Stimulated activated CD8-positive, alpha-beta memory T cell treated with anti-CD3 and anti-CD28 coated beads, Interleukin-7, amount 100 ng/mL, for 1 hour (primary cell): ENCODE measurements at regions not wholly inside any gene's neighbourhood (a gene's known extent, or its start where the extent isn't known, plus 50 kb on each side); places are given as distances from the start of the nearest gene placed in this dataset.

Source experiments
- DNase-seq, 2 donors: peaks; one replicate each; pipeline ENCODE4 v3.0.0-alpha.2; 2020; ENCODE audit warnings: low read depth in 2 of 2

DNA sequence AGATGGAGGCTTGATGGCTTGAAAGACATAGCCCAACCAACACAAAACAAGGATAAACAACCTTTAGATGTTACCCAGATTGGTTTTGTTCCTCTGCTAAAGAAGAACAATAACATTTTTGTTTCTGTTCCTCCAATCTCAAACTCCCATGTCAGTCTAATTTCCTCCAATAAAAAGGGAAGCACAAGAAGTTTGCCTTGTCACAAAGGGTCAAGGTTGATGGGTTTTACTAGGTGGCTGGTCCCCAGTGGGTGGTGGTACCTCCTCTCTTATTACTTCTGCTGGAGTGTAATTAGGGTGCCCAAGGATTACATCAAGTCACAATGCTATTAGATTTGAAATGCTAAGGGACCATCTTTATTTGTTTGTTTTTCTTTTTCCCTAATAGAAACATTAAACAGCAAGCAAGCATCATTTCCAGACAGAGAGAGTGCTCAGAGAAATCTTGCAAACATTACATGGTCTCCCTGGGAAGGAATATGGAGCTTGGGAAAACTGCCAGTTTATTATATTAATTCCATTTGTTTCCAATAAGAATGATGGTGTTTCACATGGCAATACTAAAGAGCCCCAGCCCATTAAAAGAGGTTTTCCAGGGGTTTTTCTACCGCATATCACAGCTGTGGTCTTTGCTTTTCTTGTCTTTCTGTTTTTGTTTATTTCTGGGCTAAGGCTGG, 78.3 kb upstream of the AOAH start:
- no peak for DNase-seq

- DNase-seq = no peak
These were observed 72.7 kb upstream of the AOAH start for GRCh38 chr7:36796850-36797536.

- DNase-seq = no peak
These were observed 71.2 kb upstream of the AOAH start for GRCh38 chr7:36795451-36796021.

DNA sequence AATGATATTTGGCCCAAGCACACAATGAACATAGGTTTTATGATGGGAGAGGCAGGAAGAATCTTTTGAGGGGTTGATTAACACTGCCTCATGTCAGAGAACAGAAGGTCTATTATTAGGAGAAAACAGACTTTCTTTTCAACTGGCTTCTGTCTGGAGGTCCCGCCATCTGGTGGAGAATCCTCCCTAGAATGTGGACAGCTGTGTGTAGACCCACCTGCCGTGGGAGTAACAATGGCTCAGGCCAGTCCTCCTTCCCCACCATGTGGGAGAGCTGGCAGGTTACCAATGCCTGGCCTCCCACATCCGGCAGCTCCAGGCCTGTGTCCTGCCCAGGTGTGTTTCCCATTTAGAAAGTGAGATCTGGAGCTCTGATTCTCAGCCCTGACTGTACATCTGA, 70.4 kb upstream of the AOAH start:
- no peak for DNase-seq

DNA sequence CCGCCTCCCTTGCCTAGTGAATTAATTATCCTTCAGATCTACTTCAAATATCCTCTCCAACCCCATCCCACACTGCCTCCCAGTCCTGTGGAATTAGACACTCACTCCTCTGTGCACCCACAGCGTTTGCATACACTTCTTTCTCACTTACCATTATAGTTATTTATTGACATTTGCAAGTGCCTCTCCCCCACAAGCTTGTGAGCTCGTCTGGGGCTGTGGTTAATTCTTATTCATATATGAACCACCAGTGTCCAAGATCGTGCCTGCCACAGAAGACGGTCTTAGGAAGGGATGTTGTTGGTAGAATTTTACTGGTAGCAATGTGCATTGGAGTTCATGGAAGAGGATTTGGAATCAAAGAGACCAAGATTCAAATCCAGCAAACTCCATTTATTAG, 68.1 kb upstream of the AOAH start:
- no peak for DNase-seq

DNA sequence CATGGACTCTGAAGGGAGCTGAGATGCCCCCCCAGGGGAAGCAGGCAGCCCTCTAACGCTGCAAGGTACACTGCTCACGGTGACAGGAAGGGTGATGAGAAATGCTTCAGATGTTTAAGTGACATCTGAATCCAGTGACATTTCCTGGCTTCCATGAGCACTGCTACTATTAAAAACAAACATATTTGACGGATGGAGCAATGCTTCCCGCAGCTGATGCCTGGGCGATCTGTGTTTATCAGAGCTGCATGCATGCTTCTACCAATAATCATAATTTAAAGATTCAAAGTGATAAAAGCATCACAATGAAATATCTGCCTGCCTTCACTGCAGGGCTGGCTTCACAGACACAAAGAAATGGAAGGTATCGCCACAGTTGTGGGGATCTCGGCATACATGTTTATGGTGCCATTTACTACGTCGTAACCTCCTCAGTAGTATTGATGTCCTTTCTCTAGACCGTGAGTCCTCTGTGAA, 66.1 kb upstream of the AOAH start:
- DNase-seq = no peak

DNA sequence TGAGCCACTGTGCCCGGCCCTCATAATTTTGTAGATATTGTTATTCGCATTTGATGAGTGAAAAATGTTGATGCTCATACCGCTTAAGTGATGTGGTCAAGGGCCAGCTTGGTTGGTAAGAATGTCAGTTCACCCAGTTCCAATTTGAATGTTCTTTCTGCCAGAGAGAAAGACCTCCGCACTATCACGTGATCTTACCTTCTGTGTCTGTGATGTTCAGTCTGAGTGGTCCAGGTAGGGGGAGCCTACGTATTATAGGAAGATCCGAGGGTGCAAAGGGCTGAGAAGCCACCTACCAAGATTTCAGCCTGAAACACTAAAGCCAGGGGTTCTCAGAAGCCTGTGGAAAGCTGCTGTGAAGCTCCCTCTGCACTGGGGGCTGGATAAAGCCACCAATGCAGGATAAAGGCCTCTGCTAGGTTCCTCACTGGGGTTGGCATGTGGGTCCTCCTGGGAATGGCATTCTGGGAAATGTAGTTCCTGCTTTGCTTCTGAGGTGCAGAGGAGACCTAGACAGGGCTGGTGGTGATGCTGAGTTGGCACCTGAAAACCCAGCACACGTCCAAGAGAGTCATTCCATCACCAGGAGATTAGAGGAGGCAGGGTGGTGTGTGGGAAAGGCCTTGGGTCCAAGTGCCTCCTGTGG, 64.7 kb upstream of the AOAH start:
- DNase-seq = no peak

DNA sequence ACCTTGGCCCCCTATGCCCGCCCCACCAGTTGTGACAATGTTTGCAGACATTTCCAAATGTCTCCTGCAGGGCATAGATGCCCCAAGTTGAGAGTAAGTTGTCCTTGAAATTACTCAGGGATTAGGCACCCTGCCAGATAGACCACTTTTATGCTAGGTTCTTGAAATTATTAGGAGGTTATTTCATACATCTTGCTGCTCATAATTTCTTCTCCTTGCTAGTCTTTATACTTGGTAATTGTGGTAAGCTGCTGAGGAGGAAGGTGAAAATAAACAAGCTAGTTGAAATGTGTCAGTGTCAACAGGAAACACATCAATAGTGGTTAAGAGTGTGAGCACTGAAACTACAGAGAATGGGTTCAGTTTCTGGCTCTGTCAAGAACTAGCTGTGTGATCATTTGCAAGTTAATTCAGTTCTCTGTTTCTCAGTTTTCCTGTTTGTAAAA, 63.7 kb upstream of the AOAH start:
- DNase-seq = no peak

- peak; percentile 38 to 49 for DNase-seq
These were observed 61.0 kb upstream of the AOAH start for GRCh38 chr7:36784991-36785940.

DNA sequence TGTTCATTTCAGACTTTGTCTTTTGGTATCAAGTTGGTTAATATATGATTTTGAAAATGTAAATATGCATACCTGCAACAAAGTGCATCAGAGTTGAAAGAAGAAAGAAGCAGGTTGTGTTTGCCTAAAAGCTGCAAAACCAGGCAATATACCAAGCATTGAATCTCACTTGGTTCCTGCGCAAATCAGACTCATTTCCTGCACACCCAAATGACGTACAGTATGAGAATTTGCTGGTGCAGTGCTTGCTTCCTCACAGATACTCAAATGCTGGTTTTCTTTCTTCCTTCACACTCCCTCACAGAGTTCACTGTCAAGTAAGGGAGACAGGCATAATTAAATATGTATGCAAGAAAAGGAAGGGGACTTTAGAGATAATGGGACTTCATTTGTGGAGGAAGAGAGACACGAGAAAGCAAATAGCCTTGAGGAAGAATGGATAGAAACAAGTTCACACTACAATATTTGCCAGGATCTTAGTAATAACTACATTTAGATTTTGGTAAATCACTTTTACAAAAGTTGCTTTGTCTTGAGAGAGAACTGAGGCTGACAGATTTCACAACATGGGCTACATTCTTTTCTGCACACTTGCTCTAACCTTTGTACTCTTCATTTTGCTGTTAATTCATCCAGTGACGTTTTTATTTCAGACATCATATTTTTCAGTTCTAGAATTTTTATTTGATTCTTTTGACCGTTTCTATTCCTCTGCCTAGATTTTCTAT, 56.9 kb upstream of the AOAH start:
- DNase-seq = no peak

DNA sequence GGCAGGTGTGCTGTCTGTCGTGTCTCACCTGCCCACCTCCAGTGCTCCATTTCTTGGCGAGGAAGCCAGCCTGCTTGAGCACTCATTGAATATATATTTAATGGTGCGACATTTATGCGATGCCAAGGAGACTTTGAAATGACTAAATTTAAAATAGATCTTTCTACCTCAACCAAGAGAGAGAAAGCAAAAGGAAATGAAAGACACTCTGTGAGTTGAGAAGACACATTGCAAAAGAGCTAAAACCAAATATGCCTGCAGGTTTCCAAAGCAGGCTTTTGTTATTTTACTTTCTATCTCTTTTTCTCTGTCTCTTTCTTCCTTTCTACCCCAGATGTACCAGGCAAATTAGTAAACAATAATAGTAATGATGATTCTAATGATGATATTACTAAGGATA, 53.6 kb upstream of the AOAH start:
- no peak for DNase-seq

- no peak for DNase-seq
These were observed 52.8 kb upstream of the AOAH start for GRCh38 chr7:36777062-36777461.

- no peak for DNase-seq
These were observed 51.4 kb upstream of the AOAH start for GRCh38 chr7:36775676-36776075.

GRCh38 chr7:36775061-36775620, 50.8 kb upstream of the AOAH start:
- no peak for DNase-seq
